T-helper 1 cell treated with Interleukin-12 subunit alpha and Interleukin-12 subunit beta and Interleukin-4 antibody, amounts not matched to agents 30 μg/mL and 1 μg/mL, for 36 hours (primary cell): ENCODE measurements at regions not wholly inside any gene's neighbourhood (a gene's known extent, or its start where the extent isn't known, plus 50 kb on each side); places are given as distances from the start of the nearest gene placed in this dataset.

Source experiments
- H3K27ac Mint-ChIP-seq: one replicate; pipeline ENCODE4 v1.8.0; 2021; ENCODE audit warnings: mild to moderate bottlenecking, mixed read lengths
- H3K27me3 Mint-ChIP-seq: one replicate; pipeline ENCODE4 v1.8.0; 2021; ENCODE audit warnings: low read depth, mixed read lengths
- H3K36me3 Mint-ChIP-seq: one replicate; pipeline ENCODE4 v1.8.0; 2021; ENCODE audit warnings: low read depth, mixed read lengths
- H3K4me1 Mint-ChIP-seq: one replicate; pipeline ENCODE4 v1.8.0; 2021; ENCODE audit warnings: low read depth, mixed read lengths
- H3K4me3 Mint-ChIP-seq: one replicate; pipeline ENCODE4 v1.8.0; 2021; ENCODE audit warnings: mild to moderate bottlenecking, moderate library complexity, mixed read lengths
- H3K9me3 Mint-ChIP-seq: one replicate; pipeline ENCODE4 v1.8.0; 2021; ENCODE audit warnings: mixed read lengths

DNA sequence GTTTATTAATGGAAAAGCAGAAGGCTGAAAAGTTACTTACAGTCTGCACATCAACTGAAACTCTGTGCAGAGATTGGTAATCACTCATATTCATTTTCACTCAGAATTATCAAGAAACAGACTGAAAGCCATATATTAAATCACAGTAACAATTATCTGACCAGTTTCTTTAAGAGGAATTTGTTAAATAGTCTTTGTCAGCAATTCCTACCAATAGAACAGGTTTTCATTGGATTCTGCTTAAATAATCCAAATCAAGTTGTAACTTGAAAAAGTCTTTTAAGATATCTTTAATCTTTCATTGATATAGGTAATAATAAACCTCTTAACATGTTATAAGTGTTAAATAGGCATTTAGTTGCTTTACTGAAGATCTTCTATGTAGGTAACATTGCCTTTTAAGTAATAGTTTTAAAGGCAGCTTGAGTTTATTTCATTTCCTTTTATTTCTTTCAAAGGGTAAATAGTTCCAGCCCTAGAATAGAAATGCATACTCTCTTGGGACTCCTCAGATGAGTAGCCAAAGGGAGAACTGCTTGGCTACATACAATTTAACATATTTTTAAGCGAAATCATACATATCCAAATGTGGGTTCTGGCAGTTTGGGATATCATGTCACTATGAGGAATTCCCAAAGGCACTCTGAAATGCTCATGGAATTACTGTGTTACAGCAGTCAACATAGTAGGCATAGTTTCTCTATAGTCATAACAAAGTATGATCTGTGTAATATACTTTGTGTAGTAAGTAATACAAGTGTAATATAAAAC, 326.0 kb upstream of the SPRY2 start:
- Mint-ChIP-seq H3K9me3 (peaks cover 8% of the 10 kb centered on the region), H3K36me3 (no peaks in the 10 kb centered on the region), H3K4me1 (no peaks in the 10 kb centered on the region), H3K4me3 (no peak overlapping the region), H3K27ac (no peak overlapping the region), H3K27me3 (no peaks in the 10 kb centered on the region)

DNA sequence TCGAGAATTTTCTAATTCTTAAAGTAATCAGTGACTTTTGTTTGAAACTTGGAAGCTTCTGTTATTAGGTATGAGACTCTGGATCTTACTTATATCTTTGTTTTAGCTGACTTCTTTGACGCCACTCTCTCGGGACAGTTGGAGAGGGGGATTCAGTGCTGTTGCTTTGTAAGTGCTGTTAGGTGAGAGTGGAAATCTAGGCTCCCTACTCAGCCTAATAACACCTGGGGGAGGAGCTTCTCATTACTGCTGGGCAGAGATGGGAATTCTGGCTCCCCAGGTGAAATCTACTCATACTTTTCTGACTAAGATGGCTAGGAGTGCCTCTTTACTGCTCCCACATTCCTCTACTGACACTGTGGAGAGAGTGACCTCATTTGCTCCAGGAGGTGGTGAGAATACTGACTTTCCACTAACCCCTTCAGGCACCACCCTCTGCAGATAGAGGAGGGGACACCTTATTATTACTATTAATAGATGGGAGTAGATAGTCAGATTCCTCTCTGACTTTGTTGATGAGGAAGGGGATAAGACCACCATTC, 324.9 kb upstream of the SPRY2 start:
- Mint-ChIP-seq H3K4me1 (no peaks in the 10 kb centered on the region), H3K36me3 (no peaks in the 10 kb centered on the region), H3K27me3 (no peaks in the 10 kb centered on the region), H3K4me3 (no peak overlapping the region), H3K27ac (no peak overlapping the region), H3K9me3 (peaks cover 2% of the 10 kb centered on the region)

DNA sequence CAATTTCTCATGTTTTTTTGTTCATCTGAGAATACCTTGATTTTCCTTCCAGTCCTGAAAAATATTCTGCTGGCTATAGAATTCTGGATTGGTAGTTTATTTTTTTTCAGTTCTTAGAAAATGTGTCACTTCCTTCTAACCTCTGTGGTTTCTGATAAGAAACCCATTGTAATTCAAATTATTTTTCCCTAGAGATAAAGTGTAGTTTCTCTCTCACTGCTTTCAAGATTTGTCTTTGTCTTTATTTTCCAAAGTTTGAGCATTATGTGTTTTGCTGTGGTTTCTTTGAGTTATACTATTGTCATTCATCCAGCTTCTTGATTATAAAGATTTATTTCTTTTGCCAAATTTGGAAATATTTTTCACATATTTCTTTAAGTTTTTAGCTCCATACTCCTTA, 324.0 kb upstream of the SPRY2 start:
- Mint-ChIP-seq H3K36me3 (no peaks in the 10 kb centered on the region), H3K4me1 (no peaks in the 10 kb centered on the region), H3K9me3 (peaks cover 2% of the 10 kb centered on the region), H3K4me3 (no peak overlapping the region), H3K27ac (no peak overlapping the region), H3K27me3 (no peaks in the 10 kb centered on the region)

DNA sequence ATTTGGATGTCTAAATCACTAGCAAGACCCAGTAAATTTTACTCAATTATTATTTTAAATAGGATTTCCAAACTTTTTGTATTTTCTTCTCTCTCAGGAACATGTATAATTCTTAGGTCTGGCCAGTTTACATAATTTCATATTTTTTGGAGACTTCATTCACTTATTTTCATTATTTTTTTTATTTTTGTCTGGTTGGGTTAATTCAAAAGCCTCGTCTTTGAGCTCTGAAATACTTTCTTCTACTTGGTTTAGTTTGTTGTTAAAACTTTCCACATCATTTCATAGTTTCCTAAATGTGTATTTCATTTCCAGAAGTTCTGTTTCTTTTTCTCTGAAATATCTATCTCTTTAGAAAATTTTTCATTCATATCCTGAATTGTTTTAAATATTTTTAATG, 322.9 kb upstream of the SPRY2 start:
- H3K4me1 Mint-ChIP-seq: no peaks in the 10 kb centered on the region
- no peak overlapping the region for H3K4me3 Mint-ChIP-seq
- no peak overlapping the region for H3K27ac Mint-ChIP-seq
- peaks cover 5% of the 10 kb centered on the region for H3K9me3 Mint-ChIP-seq
- no peaks in the 10 kb centered on the region for H3K27me3 Mint-ChIP-seq
- no peaks in the 10 kb centered on the region for H3K36me3 Mint-ChIP-seq

DNA sequence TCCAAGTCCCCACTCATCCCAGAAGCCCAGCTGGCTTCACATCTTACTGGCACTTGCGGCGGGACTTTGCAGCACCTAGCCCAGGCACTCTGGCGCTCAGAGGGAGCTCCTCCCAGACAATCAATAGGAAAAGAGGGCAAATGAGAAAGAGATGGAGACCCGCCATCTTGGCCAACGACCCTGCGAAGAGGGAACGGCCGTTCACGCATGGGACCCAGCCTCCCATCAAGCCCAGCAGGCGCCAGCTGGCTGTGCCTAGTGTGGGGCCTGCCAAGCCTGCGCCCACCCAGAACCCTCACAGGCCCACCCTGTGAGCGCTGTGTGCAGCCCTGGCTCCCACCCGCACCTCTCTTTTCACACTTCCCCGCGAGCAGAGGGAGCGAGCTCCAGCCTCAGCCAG, 317.8 kb upstream of the SPRY2 start:
- H3K4me3 Mint-ChIP-seq: no peak overlapping the region
- no peak overlapping the region for H3K27ac Mint-ChIP-seq
- H3K36me3 Mint-ChIP-seq: no peaks in the 10 kb centered on the region
- no peaks in the 10 kb centered on the region for H3K4me1 Mint-ChIP-seq
- H3K27me3 Mint-ChIP-seq: no peaks in the 10 kb centered on the region
- peaks cover 18% of the 10 kb centered on the region for H3K9me3 Mint-ChIP-seq

DNA sequence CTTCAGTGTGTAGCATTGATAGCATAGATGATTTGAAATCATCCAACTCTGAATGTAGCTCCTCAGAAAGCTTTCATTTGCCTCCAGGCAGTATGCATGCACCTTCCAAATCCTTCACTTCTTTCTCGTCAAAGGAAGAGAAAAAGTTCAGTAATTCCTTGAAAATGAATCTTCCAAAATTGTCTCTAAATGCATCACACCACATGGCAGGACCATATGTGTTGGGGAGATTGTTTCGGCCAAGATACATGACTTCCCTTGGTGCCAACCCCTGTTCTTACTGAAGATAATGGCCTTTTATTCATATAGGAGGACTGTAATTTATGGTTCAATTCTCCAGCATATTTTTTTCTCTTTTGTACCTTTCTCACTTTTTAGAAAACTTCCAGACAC, 315.6 kb upstream of the SPRY2 start:
- Mint-ChIP-seq H3K27me3 (no peaks in the 10 kb centered on the region), H3K4me1 (no peaks in the 10 kb centered on the region), H3K4me3 (no peak overlapping the region), H3K9me3 (peaks cover 22% of the 10 kb centered on the region), H3K36me3 (no peaks in the 10 kb centered on the region), H3K27ac (no peak overlapping the region)

DNA sequence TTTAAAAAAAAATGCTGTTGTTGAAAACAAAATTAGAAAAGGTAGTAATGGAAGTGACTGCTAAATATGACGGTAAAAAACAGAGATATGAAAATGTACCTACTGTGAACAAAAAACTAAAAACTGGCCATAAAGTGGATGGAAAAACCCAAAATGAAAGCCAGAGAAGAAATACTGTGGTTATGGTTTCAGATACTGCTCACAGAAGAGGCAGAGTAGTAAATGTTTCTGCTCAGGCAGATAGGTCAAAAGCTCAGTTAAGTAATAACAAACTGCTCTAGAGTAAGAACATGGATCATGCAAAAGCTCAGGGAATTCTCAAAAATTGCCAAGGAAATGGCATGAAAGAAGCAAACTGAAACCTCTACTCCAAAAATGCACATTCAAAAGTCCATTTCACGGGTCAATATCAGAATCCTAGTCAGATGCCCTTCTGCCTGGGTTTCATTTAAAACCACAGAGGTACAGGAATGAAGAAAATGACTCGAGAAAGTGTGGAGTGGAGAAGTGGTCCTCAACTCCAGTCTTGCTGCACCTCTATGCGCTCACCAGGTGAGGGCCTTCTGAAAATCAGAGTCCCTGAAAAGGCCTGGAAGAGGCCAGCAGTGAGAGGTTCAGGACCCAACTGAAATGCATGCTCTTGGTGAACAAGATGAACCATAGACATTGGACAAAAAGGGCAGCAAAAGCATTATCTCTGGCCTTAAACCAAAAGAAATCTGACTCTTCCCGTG, 315.0 kb upstream of the SPRY2 start:
- Mint-ChIP-seq H3K9me3 (peaks cover 22% of the 10 kb centered on the region), H3K27ac (no peak overlapping the region), H3K36me3 (no peaks in the 10 kb centered on the region), H3K4me1 (no peaks in the 10 kb centered on the region), H3K27me3 (no peaks in the 10 kb centered on the region), H3K4me3 (no peak overlapping the region)

DNA sequence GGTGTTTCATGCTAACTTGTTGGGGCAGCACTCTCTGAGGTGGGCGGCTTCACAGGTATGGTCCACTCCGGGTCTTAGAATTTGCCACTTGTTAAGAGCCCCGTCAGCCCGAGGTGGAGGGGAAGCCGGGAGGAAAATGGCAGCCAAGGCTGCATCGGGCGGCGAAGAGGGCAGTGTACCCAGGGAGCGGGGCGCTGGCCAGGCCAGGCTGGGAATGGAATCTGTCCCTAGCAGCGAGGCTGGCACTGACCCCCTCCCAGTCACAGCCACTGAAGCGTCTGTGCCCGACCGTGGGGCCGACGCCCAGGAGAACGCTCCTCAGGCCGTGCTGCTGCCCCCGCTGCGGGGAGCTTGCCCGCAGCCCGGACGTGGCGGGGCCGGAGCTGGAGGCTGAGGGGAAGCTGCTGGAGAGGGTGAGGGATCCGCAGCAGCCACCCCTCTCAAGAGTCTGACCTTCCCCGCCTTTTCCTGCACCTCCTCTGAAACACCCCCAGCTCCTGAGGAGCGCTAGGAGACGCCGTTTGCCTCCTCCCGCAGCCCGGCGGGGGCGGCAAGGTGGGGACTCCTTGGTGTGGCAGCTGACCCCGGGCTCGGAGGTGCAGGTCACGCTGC, 313.8 kb upstream of the SPRY2 start:
- H3K9me3 Mint-ChIP-seq: peaks cover 22% of the 10 kb centered on the region
- H3K36me3 Mint-ChIP-seq: no peaks in the 10 kb centered on the region
- no peaks in the 10 kb centered on the region for H3K4me1 Mint-ChIP-seq
- H3K27me3 Mint-ChIP-seq: no peaks in the 10 kb centered on the region
- no peak overlapping the region for H3K4me3 Mint-ChIP-seq
- H3K27ac Mint-ChIP-seq: no peak overlapping the region

DNA sequence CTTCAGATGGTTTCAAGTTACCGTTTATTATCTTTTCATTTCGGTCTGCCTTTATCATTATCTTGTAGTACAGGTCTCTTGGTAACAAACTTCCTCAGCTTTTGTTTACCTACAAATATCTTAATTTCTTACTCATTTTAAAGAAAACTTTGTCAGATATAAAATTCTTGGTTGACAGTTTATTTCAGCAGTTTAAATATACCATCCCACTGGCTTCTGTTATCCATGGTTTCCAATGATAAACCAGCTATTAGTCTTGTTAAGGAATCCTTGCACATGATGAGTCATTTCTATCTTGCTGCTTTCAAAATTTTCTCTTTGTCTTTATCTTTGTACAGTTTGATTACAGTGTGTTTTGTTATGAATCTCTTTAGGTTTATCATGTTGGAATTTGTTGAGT, 308.3 kb upstream of the SPRY2 start:
- Mint-ChIP-seq H3K27ac (no peak overlapping the region), H3K4me1 (no peaks in the 10 kb centered on the region), H3K4me3 (no peak overlapping the region), H3K27me3 (no peaks in the 10 kb centered on the region), H3K36me3 (no peaks in the 10 kb centered on the region), H3K9me3 (peaks cover 12% of the 10 kb centered on the region)

DNA sequence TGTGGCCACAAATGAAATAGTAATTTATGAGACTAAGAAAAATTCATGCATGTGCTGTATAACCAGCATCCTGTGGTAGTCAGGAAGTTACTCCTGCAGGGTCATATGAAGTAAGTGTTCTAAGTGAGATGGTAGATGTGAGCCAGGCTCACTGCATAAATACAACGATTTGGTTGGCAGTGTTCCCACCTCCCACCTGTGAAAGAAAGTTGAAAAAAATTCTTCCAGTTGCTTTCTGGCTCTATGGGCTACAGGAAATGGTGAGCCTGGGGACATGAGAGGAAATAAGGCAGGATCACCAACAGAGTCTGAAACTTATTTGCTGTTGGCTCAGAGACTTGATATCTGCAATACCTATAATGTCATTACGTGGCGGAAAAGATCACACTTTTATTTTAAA, 301.7 kb upstream of the SPRY2 start:
- H3K27ac Mint-ChIP-seq: no peak overlapping the region
- no peaks in the 10 kb centered on the region for H3K27me3 Mint-ChIP-seq
- H3K4me3 Mint-ChIP-seq: no peak overlapping the region
- H3K36me3 Mint-ChIP-seq: no peaks in the 10 kb centered on the region
- no peaks in the 10 kb centered on the region for H3K9me3 Mint-ChIP-seq
- no peaks in the 10 kb centered on the region for H3K4me1 Mint-ChIP-seq

DNA sequence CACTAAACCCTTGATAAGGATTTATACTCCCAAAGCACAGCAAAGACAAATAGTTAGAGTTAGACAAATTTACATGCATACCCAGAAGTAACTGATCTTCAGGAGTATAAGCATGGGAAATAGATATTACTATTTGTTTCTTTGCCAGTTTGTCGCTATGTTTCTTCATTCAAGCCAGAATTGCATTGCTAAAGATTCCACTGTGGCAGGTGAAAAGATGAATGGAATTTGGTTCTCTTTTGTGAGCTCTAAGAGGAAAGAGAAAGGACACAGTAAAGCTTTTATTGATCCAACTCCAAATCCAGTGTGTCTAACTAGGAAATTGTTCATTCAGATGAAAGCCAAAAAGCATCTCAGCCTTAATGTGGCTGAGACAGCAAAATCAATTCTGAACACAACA, 292.3 kb upstream of the SPRY2 start:
- H3K27me3 Mint-ChIP-seq: no peaks in the 10 kb centered on the region

DNA sequence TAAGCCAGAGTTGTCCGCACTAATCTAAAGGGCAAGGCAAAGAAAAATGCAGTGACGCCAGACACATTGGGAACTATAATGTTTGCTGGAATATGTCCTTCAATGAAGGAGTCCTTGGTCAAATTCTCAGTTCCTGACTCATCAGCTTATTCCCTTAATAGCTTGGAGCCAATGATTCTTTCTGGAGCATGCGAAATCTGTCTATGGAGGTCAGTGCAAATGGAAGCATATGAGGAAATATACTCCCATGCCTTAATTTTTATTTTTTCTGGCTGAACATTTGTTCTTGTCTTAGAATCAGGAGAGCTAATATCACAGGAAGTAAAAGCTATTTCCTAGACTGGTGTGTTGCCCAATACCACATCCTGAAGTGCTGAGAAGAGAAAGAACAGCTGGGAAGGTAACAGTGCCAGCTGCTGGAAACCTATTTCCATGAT, 289.8 kb upstream of the SPRY2 start:
- Mint-ChIP-seq H3K4me3 (no peak overlapping the region), H3K9me3 (no peaks in the 10 kb centered on the region), H3K27ac (no peak overlapping the region), H3K27me3 (no peaks in the 10 kb centered on the region), H3K36me3 (no peaks in the 10 kb centered on the region), H3K4me1 (no peaks in the 10 kb centered on the region)

More for the DNA sequence above, 292.3 kb upstream of the SPRY2 start:
- no peaks in the 10 kb centered on the region for H3K36me3 Mint-ChIP-seq
- no peaks in the 10 kb centered on the region for H3K4me1 Mint-ChIP-seq
- no peak overlapping the region for H3K4me3 Mint-ChIP-seq
- no peak overlapping the region for H3K27ac Mint-ChIP-seq
- no peaks in the 10 kb centered on the region for H3K9me3 Mint-ChIP-seq

DNA sequence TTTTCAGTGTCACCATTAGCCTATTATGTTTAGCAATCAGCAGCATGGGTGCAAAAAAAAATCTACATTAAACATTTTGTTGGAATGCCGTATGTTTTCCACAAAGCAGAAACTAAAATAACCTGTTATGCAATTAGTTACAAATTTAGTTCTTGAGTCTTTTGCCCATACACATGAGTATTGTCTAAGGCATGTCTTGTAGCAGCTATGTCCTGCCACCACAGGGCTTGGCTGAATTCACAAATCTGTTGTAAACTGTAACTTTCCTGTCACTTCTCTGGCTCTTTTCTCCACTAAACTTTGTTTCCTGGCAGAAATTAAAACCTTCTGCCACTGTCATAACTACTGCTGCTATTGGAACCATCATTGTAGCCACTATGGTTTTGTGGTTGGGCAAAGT, 277.9 kb upstream of the SPRY2 start:
- H3K27me3 Mint-ChIP-seq: no peaks in the 10 kb centered on the region
- no peaks in the 10 kb centered on the region for H3K4me1 Mint-ChIP-seq
- no peaks in the 10 kb centered on the region for H3K9me3 Mint-ChIP-seq
- no peak overlapping the region for H3K27ac Mint-ChIP-seq
- H3K36me3 Mint-ChIP-seq: no peaks in the 10 kb centered on the region
- no peak overlapping the region for H3K4me3 Mint-ChIP-seq

DNA sequence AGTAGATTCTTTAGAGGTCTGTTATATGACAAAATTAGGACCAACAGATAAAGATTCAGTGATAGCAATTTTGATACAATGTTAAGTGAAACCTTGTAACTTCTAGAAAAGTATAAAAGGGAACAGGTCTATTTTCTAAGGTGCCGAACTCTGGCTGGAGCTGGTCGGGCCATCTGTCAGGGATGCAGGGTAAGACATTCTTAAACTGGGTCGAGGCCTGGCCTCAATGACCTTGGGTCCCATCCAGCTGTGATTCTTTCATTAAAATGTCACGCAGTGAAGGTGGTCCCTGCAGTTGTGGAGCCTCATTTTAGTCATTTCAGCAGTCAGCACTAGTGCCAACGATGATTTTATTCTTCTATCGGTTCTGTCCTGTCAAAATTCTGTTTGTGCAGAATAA, 271.9 kb upstream of the SPRY2 start:
- H3K4me3 Mint-ChIP-seq: no peak overlapping the region
- H3K27ac Mint-ChIP-seq: no peak overlapping the region
- no peaks in the 10 kb centered on the region for H3K4me1 Mint-ChIP-seq
- no peaks in the 10 kb centered on the region for H3K27me3 Mint-ChIP-seq
- H3K36me3 Mint-ChIP-seq: no peaks in the 10 kb centered on the region
- H3K9me3 Mint-ChIP-seq: no peaks in the 10 kb centered on the region

DNA sequence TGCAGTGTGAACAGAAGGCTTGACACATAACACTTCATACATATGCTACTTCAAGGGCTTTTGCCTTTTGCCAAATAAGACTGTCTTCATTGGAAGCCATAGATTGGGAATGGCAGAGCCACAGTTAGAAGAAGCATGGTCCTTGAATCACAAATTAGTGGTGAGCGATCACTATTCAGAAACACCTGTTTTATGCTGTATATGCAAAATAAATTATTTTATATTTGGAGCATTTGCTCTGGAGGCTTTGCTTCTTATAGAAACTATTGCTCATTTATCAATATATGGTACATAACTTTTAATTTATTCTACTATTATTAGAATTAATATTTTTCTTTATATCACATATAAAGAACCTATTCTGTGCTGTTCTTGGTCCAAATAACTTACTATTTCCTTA, 270.4 kb upstream of the SPRY2 start:
- H3K27ac Mint-ChIP-seq: no peak overlapping the region
- no peaks in the 10 kb centered on the region for H3K27me3 Mint-ChIP-seq
- H3K36me3 Mint-ChIP-seq: no peaks in the 10 kb centered on the region
- H3K4me3 Mint-ChIP-seq: no peak overlapping the region
- no peaks in the 10 kb centered on the region for H3K4me1 Mint-ChIP-seq
- H3K9me3 Mint-ChIP-seq: peaks cover 5% of the 10 kb centered on the region
